GM12892 (cell line): ENCODE measurements at regions not wholly inside any gene's neighbourhood (a gene's known extent, or its start where the extent isn't known, plus 50 kb on each side); places are given as distances from the start of the nearest gene placed in this dataset.

ENCODE experiments used
- POLR2A ChIP-seq: IDR thresholded peaks from 2 replicates; pipeline ENCODE4 v1.6.1; 2011; ENCODE audit warnings: low read depth, low read length, control low read depth
- POLR2AphosphoS5 ChIP-seq: IDR thresholded peaks from 2 replicates; pipeline ENCODE4 v1.6.1; 2011; ENCODE audit warnings: low read depth, low read length, control low read depth
- TAF1 ChIP-seq: IDR thresholded peaks from 2 replicates; pipeline ENCODE4 v1.6.1; 2011; ENCODE audit warnings: low read depth, mild to moderate bottlenecking, control low read depth, low read length, borderline replicate concordance

DNA sequence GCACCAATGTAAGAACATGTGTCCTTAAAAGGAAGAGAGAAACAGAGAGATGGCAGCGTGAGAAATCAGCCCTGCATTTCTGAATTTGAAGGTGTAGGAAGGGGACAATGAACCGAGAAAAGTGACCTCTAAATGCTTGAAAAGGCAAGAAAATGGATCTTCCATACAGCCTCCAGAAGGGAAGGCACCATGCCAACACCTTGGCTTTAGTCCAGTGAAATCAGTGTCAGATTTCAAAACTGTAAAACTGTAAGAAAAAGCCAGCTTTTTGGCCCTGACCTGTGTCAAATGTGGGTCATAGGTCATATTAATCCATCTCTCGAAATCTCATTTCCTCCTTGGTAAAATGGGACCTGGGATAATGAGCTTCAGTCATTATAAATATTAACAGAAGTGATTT, 762.3 kb downstream of the DCDC2C start:
- no peak for TF ChIP-seq POLR2A
- no peak for TF ChIP-seq POLR2AphosphoS5
- no peak for TF ChIP-seq TAF1
